ENCODE measurements at regions not wholly inside any gene's neighbourhood (a gene's known extent, or its start where the extent isn't known, plus 50 kb on each side); places are given as distances from the start of the nearest gene placed in this dataset.
A peak's percentile ranks its signal among the peaks of the same experiment; 100 is the strongest.
"Not testable (repeated sequence)": the region's sequence is repeated elsewhere in the genome, so short reads cannot be mapped to it uniquely, and the experiment has no call there.

- DNase-seq (ENCODE audit: low spot score): not testable (repeated sequence)
Observed at GRCh38 chr17:20387549-20387948, 79.8 kb downstream of the LGALS9B start.

GRCh38 chr17:20381358-20382300 lies 85.7 kb downstream of the LGALS9B start:
- peak; percentile 8 for DNase-seq (ENCODE audit: low spot score)

- DNase-seq (ENCODE audit: low spot score): not testable (repeated sequence)
Observed at GRCh38 chr17:20380625-20381024, 86.7 kb downstream of the LGALS9B start.

GRCh38 chr17:20379251-20379650 lies 88.1 kb downstream of the LGALS9B start:
- DNase-seq (ENCODE audit: low spot score): not testable (repeated sequence)

GRCh38 chr17:20376642-20377041 lies 90.7 kb downstream of the LGALS9B start:
- DNase-seq (ENCODE audit: low spot score): peak; percentile 3

- not testable (repeated sequence) for DNase-seq (ENCODE audit: low spot score)
Observed at GRCh38 chr17:20375745-20376144, 91.6 kb downstream of the LGALS9B start.
